Gastrocnemius medialis (tissue), 4 donors: ENCODE measurements at regions not wholly inside any gene's neighbourhood (a gene's known extent, or its start where the extent isn't known, plus 50 kb on each side); places are given as distances from the start of the nearest gene placed in this dataset.

Experiments used
- POLR2A ChIP-seq, 2 donors: fragments of 450-650 bp; IDR thresholded peaks; one replicate each; pipeline ENCODE4 v1.6.1; 2017; ENCODE audit warnings: antibody characterized with exemption in 2 of 2, mild to moderate bottlenecking in 2 of 2, moderate library complexity in 2 of 2
- TF ChIP-seq, protein P1 (sequence below), 5 experiments: fragments of 450-650 bp in 3 of 5; fragments of 200-600 bp in 2 of 5; sonication (generic) in 2 of 5; IDR thresholded peaks in 4 of 5; conservative IDR thresholded peaks in 1 of 5; 1 replicate in 4 of 5; 2 replicates in 1 of 5; pipeline ENCODE4 v1.5.1; 2016 to 2019; ENCODE audit warnings: antibody characterized with exemption in 5 of 5, mild to moderate bottlenecking in 3 of 5, moderate library complexity in 3 of 5

DNA sequence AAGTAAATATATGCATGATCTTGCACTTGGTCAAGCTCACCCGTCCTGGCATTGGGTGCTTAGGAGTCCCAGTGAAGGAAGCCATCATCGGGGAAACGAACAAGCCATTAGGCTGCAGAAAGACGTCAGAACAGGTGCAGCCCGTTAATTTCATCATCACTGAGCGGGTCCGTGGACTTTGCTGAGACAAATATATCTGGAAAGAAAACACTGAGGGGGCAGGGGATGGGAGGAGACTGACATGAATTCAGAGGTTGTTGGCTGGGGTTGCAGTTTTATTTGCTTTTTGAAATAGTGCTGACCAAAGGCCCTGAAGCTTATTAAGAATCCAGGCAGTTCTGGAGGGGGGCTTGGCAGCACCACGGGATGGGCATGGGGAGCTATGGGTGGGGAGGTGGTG is 207.2 kb downstream of the ENGASE start:
- TF ChIP-seq, protein P1, sequence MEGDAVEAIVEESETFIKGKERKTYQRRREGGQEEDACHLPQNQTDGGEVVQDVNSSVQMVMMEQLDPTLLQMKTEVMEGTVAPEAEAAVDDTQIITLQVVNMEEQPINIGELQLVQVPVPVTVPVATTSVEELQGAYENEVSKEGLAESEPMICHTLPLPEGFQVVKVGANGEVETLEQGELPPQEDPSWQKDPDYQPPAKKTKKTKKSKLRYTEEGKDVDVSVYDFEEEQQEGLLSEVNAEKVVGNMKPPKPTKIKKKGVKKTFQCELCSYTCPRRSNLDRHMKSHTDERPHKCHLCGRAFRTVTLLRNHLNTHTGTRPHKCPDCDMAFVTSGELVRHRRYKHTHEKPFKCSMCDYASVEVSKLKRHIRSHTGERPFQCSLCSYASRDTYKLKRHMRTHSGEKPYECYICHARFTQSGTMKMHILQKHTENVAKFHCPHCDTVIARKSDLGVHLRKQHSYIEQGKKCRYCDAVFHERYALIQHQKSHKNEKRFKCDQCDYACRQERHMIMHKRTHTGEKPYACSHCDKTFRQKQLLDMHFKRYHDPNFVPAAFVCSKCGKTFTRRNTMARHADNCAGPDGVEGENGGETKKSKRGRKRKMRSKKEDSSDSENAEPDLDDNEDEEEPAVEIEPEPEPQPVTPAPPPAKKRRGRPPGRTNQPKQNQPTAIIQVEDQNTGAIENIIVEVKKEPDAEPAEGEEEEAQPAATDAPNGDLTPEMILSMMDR (IDR thresholded peaks at IDR 0.05 in 4 of 5, conservative IDR thresholded peaks at IDR 0.05 in 1 of 5): no peak
- TF ChIP-seq POLR2A (IDR thresholded peaks at IDR 0.05): no peak
